Osteoblast (primary cell): ENCODE measurements at regions not wholly inside any gene's neighbourhood (a gene's known extent, or its start where the extent isn't known, plus 50 kb on each side); places are given as distances from the start of the nearest gene placed in this dataset.

ENCODE experiments used
- DNase-seq: peaks from one replicate; pipeline ENCODE4 v3.0.0; 2011; ENCODE audit warnings: low spot score, mixed read lengths; ENCODE audit not compliant: insufficient read length; ENCODE audit errors: missing footprints
- H2AFZ ChIP-seq: 2 replicates; pipeline ENCODE4 v1.6.0; 2011; ENCODE audit warnings: mild to moderate bottlenecking, low read length
- H3K27ac ChIP-seq: 2 replicates; pipeline ENCODE4 v1.5.1; 2011; ENCODE audit warnings: mild to moderate bottlenecking, low read depth, low read length, moderate library complexity
- H3K27me3 ChIP-seq: 2 replicates; pipeline ENCODE4 v1.6.0; 2012; ENCODE audit warnings: mild to moderate bottlenecking, control low read depth, inconsistent platforms, low read length, moderate library complexity; ENCODE audit not compliant: insufficient read depth
- H3K36me3 ChIP-seq: 2 replicates; pipeline ENCODE4 v1.5.1; 2011; ENCODE audit warnings: mild to moderate bottlenecking, low read length, control low read depth, moderate library complexity; ENCODE audit not compliant: insufficient read depth
- H3K4me1 ChIP-seq: 2 replicates; pipeline ENCODE4 v1.5.1; 2011; ENCODE audit warnings: mild to moderate bottlenecking, low read length, control low read depth, moderate library complexity; ENCODE audit not compliant: insufficient read depth
- H3K4me2 ChIP-seq: 2 replicates; pipeline ENCODE4 v1.6.0; 2011; ENCODE audit warnings: mild to moderate bottlenecking, low read length; ENCODE audit not compliant: insufficient read depth
- H3K4me3 ChIP-seq: fragments of 200-600 bp; sonication (generic); 3 replicates; pipeline ENCODE4 v1.5.1; 2012; ENCODE audit warnings: mild to moderate bottlenecking, low read length, inconsistent platforms; ENCODE audit not compliant: insufficient read depth
- H3K79me2 ChIP-seq: 2 replicates; pipeline ENCODE4 v1.6.0; 2012; ENCODE audit warnings: mild to moderate bottlenecking, low read length, control low read depth, inconsistent platforms; ENCODE audit not compliant: insufficient read depth
- H3K9me3 ChIP-seq: 2 replicates; pipeline ENCODE4 v1.5.1; 2011; ENCODE audit warnings: low read depth, low read length, control low read depth
- H4K20me1 ChIP-seq: 2 replicates; pipeline ENCODE4 v1.6.0; 2012; ENCODE audit warnings: mild to moderate bottlenecking, low read length, control low read depth; ENCODE audit not compliant: insufficient read depth
- TF ChIP-seq, protein P1 (sequence below): IDR thresholded peaks from 2 replicates; pipeline ENCODE4 v1.5.1; 2011; ENCODE audit warnings: mild to moderate bottlenecking, low read depth, low read length, moderate library complexity; ENCODE audit errors: extremely low read depth

DNA sequence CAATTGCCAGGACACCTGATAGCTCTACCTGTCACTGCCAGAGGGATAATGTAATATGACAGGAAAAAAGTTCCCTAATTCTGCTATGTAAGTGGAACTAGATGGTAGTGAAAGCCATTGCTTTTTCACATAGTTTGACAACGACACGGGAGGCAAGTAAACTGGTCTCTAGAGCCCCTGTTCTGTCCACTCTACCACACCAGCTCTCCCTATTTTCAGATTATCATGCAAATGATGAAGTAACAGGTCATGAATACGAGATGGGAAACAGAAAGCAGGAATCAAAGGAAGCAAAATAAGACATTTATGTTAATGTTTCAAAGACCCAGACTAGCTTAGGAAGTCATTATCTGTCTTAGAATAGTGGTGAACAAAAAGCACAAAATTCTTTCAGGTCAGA lies 56.2 kb downstream of the TAF11L14 start:
- H3K9me3 ChIP-seq, result no peaks in the 10 kb centered on the region
- no peaks in the 10 kb centered on the region for H4K20me1 ChIP-seq
- no peaks in the 10 kb centered on the region for H3K79me2 ChIP-seq
- H2AFZ ChIP-seq, result no peak overlapping the region
- no peak overlapping the region for H3K4me2 ChIP-seq
- H3K27ac ChIP-seq, result no peak overlapping the region
- H3K27me3 ChIP-seq, result no peaks in the 10 kb centered on the region
- no peaks in the 10 kb centered on the region for H3K4me1 ChIP-seq
- no peak for DNase-seq
- TF ChIP-seq, protein P1, sequence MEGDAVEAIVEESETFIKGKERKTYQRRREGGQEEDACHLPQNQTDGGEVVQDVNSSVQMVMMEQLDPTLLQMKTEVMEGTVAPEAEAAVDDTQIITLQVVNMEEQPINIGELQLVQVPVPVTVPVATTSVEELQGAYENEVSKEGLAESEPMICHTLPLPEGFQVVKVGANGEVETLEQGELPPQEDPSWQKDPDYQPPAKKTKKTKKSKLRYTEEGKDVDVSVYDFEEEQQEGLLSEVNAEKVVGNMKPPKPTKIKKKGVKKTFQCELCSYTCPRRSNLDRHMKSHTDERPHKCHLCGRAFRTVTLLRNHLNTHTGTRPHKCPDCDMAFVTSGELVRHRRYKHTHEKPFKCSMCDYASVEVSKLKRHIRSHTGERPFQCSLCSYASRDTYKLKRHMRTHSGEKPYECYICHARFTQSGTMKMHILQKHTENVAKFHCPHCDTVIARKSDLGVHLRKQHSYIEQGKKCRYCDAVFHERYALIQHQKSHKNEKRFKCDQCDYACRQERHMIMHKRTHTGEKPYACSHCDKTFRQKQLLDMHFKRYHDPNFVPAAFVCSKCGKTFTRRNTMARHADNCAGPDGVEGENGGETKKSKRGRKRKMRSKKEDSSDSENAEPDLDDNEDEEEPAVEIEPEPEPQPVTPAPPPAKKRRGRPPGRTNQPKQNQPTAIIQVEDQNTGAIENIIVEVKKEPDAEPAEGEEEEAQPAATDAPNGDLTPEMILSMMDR, result no peak
- H3K4me3 ChIP-seq, result no peak overlapping the region
- no peaks in the 10 kb centered on the region for H3K36me3 ChIP-seq

DNA sequence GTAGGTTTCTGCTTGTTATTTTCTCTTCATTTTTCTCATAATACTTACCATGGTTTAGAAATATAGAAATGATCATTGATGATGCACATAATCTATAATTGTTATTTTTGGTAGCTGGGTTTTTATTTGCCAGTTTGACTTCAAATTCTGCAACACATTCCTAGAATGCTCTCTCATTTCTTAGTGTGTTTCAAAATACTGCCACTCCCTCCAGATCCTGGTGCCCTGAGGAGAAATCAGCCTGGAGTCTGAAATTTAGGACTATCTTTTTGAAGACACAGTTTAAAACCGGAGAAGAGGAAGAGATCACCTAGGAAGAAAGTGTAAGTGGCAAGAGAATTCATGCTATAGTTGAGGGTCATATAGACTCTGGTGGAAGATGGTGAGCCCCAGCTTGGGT lies 57.5 kb downstream of the TAF11L14 start:
- no peaks in the 10 kb centered on the region for H3K9me3 ChIP-seq
- TF ChIP-seq, protein P1, result no peak
- H3K4me1 ChIP-seq, result no peaks in the 10 kb centered on the region
- no peak for DNase-seq
- H3K4me2 ChIP-seq, result no peak overlapping the region
- no peaks in the 10 kb centered on the region for H3K36me3 ChIP-seq
- H3K27ac ChIP-seq, result no peak overlapping the region
- no peaks in the 10 kb centered on the region for H3K79me2 ChIP-seq
- H3K4me3 ChIP-seq, result no peak overlapping the region
- no peaks in the 10 kb centered on the region for H4K20me1 ChIP-seq
- no peak overlapping the region for H2AFZ ChIP-seq
- no peaks in the 10 kb centered on the region for H3K27me3 ChIP-seq

DNA sequence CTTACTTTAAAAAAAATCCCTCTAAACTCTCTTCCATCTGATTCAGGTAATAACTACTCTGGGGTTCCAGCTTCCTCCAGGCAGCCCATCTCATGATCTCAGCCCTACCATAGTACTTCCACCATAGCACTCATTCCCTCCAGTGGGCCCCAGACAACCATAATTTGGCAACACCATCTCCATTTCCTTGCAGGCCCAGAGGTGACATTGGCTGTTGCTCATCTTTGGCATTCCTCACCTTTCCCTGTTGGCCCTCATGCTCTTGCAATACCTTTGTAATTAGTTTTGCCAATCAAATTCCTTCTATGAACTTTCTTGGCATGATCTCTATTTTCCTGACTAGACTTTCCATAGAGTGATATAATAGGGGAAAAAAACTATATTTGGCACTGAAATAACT lies 60.1 kb downstream of the TAF11L14 start:
- no peak overlapping the region for H3K4me3 ChIP-seq
- no peaks in the 10 kb centered on the region for H3K9me3 ChIP-seq
- no peak overlapping the region for H3K27ac ChIP-seq
- no peak for DNase-seq
- TF ChIP-seq, protein P1, result no peak
- H3K4me1 ChIP-seq, result no peaks in the 10 kb centered on the region
- H2AFZ ChIP-seq, result no peak overlapping the region
- H3K36me3 ChIP-seq, result no peaks in the 10 kb centered on the region
- H3K27me3 ChIP-seq, result no peaks in the 10 kb centered on the region
- no peak overlapping the region for H3K4me2 ChIP-seq
- H4K20me1 ChIP-seq, result no peaks in the 10 kb centered on the region
- no peaks in the 10 kb centered on the region for H3K79me2 ChIP-seq

DNA sequence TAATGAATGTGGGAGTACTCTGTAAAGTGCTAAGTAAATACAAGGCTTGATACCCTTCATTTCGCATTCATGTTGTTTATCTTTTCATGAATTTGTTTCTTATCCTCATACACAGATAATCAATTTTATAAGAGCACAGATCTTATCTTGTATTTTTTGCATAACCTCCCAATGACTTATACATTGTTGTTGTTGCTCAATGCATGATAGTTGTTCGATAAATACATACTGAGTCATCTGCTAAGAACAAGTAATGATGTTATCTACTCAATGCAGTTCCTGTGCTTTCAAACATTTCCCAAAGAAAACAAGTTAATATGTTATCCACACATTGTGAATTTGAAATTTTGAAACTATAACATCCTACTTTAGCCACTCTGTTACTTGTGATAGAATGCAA lies 60.7 kb downstream of the TAF11L14 start:
- Histone ChIP-seq H3K4me2 (no peak overlapping the region), H3K4me1 (no peaks in the 10 kb centered on the region), H3K9me3 (no peaks in the 10 kb centered on the region), H3K27ac (no peak overlapping the region), H3K36me3 (no peaks in the 10 kb centered on the region), H3K27me3 (no peaks in the 10 kb centered on the region), H4K20me1 (no peaks in the 10 kb centered on the region), H3K79me2 (no peaks in the 10 kb centered on the region), H3K4me3 (no peak overlapping the region), H2AFZ (no peak overlapping the region)
- no peak for DNase-seq
- TF ChIP-seq, protein P1, result no peak
